ENCODE measurements at regions not wholly inside any gene's neighbourhood (a gene's known extent, or its start where the extent isn't known, plus 50 kb on each side); places are given as distances from the start of the nearest gene placed in this dataset.

DNA sequence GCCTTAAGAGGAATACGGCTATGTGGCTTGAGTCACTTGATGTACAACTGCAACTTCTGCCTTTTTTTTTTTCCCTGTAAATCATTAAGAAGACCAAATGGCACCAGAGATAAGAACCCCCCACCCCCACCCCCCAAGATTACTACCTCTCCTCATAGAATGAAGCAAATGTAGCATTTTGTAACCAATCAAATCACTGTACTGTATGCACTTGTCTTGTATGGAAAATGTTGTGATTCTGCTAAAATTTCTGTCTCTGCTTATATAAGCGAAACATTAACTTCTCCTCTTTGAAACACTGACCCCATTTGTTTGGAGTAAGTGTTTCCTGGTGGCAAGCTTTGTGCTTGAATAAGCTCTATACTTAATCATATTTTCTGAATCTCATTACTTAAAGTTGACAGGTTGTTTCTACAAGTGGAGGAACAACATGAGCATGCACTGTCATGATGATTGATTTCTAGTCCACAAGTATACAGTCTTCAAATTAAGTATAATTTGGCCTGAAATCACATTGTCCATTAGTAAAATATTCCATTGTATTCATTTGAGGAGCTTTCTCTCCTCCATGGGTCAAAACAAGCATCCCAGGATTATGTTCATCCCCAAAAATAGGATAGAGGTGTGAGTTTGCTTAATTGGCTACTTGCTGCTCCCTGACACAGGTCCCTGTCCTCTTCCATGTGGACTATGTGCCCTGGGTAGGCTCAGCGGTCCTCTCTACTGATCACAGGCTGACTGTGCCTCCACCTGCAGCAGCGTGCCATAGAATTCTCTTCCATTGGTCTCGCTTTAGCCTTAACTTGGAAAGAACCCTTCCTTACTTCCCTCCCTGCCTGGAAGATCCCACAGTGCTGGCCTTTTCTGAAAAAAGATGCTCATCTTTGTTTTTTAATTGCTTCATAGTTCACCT is 104.0 kb upstream of the BMP2K start:
- H3K4me3 Mint-ChIP-seq = no peak overlapping the region
- H3F3A ChIP-seq (ENCODE audit: low read depth) = no peaks in the 10 kb centered on the region
- H3K36me3 Mint-ChIP-seq = no peaks in the 10 kb centered on the region
- TF ChIP-seq EZH2phosphoT487 (IDR thresholded peaks at IDR 0.05) (no peak), EZH2 (IDR thresholded peaks at IDR 0.05) (no peak)
- TF ChIP-seq, protein P1, sequence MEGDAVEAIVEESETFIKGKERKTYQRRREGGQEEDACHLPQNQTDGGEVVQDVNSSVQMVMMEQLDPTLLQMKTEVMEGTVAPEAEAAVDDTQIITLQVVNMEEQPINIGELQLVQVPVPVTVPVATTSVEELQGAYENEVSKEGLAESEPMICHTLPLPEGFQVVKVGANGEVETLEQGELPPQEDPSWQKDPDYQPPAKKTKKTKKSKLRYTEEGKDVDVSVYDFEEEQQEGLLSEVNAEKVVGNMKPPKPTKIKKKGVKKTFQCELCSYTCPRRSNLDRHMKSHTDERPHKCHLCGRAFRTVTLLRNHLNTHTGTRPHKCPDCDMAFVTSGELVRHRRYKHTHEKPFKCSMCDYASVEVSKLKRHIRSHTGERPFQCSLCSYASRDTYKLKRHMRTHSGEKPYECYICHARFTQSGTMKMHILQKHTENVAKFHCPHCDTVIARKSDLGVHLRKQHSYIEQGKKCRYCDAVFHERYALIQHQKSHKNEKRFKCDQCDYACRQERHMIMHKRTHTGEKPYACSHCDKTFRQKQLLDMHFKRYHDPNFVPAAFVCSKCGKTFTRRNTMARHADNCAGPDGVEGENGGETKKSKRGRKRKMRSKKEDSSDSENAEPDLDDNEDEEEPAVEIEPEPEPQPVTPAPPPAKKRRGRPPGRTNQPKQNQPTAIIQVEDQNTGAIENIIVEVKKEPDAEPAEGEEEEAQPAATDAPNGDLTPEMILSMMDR (IDR thresholded peaks at IDR 0.05) = no peak
- no peak overlapping the region for H3K27ac Mint-ChIP-seq
- H3K27me3 ChIP-seq = no peaks in the 10 kb centered on the region
- no peaks in the 10 kb centered on the region for H3K36me3 ChIP-seq
- H2AFZ ChIP-seq (replicated peaks) = no peak overlapping the region
- H3K4me2 ChIP-seq = no peak overlapping the region
- no peaks in the 10 kb centered on the region for H3K9me3 ChIP-seq (ENCODE audit: low read depth)
- H3K27ac ChIP-seq = no peak overlapping the region
- DNase-seq (ENCODE audit: low spot score) = no peak
- H3K27me3 Mint-ChIP-seq (ENCODE audit: insufficient read depth, low read depth) = no peaks in the 10 kb centered on the region
- H3K4me1 ChIP-seq = no peaks in the 10 kb centered on the region
- no peaks in the 10 kb centered on the region for H4K20me1 ChIP-seq (ENCODE audit: low read depth)
- H3K9ac ChIP-seq = no peak overlapping the region
- no peaks in the 10 kb centered on the region for H3K4me1 Mint-ChIP-seq
- H3K4me3 ChIP-seq = no peak overlapping the region
- no peaks in the 10 kb centered on the region for H3K9me3 Mint-ChIP-seq
- no peaks in the 10 kb centered on the region for H3K79me2 ChIP-seq (ENCODE audit: low read depth)

DNA sequence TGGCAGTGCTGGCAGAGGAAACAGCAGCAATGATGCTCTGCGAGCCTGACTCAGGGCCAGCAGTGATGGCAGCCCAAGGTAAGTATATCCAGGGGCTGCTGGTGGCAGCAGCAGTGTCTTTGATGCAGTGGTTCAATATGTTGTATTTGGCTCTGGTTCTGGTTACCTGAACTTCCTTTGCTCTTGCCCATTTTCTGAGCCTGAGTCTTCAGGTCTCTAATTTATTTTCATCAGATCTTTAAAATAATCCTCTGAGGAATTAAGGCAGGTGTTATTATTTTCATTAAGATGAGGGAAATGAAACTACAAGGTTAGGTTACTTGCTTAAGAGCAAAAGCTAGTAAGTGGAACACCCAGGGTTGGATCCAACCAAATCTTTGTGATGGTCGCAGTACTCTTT is 102.8 kb upstream of the BMP2K start:
- Histone ChIP-seq H3K4me2 (no peak overlapping the region), H3F3A (ENCODE audit: low read depth) (no peaks in the 10 kb centered on the region), H3K9me3 (ENCODE audit: low read depth) (no peaks in the 10 kb centered on the region), H3K9ac (no peak overlapping the region), H3K4me3 (no peak overlapping the region), H3K27me3 (no peaks in the 10 kb centered on the region), H3K79me2 (ENCODE audit: low read depth) (no peaks in the 10 kb centered on the region), H4K20me1 (ENCODE audit: low read depth) (no peaks in the 10 kb centered on the region), H2AFZ (replicated peaks) (no peak overlapping the region), H3K4me1 (no peaks in the 10 kb centered on the region), H3K27ac (no peak overlapping the region), H3K36me3 (no peaks in the 10 kb centered on the region)
- Mint-ChIP-seq H3K36me3 (no peaks in the 10 kb centered on the region), H3K27ac (no peak overlapping the region), H3K27me3 (ENCODE audit: insufficient read depth, low read depth) (no peaks in the 10 kb centered on the region), H3K9me3 (no peaks in the 10 kb centered on the region), H3K4me3 (no peak overlapping the region), H3K4me1 (no peaks in the 10 kb centered on the region)
- TF ChIP-seq, protein P1 (IDR thresholded peaks at IDR 0.05) = no peak
- TF ChIP-seq EZH2phosphoT487 (IDR thresholded peaks at IDR 0.05) (no peak), EZH2 (IDR thresholded peaks at IDR 0.05) (no peak)
- no peak for DNase-seq (ENCODE audit: low spot score)

DNA sequence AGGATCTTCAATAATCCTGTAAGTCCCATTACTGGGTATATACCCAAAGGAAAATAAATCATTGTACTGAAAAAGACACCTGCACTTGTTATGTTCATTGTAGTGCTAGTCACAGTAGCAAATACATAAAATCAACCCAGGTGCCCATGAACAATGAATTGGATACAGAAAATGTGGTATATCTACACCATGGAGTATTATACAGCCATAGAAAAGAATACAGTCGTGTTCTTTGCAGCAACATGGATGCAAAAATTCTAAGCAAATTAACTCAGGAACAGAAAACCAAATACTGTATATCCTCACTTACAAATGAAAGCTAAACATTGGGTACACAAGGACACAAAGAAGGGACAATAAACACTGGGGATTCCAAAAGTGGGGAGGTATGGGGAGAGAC is 100.8 kb upstream of the BMP2K start:
- no peaks in the 10 kb centered on the region for H3K27me3 ChIP-seq
- H3K79me2 ChIP-seq (ENCODE audit: low read depth) = no peaks in the 10 kb centered on the region
- DNase-seq (ENCODE audit: low spot score) = no peak
- H2AFZ ChIP-seq (replicated peaks) = no peak overlapping the region
- H3F3A ChIP-seq (ENCODE audit: low read depth) = no peaks in the 10 kb centered on the region
- H3K9me3 Mint-ChIP-seq = no peaks in the 10 kb centered on the region
- no peak overlapping the region for H3K4me2 ChIP-seq
- no peak overlapping the region for H3K4me3 Mint-ChIP-seq
- no peaks in the 10 kb centered on the region for H3K27me3 Mint-ChIP-seq (ENCODE audit: insufficient read depth, low read depth)
- no peak overlapping the region for H3K4me3 ChIP-seq
- no peaks in the 10 kb centered on the region for H3K4me1 Mint-ChIP-seq
- TF ChIP-seq, protein P1 (IDR thresholded peaks at IDR 0.05) = no peak
- TF ChIP-seq EZH2 (IDR thresholded peaks at IDR 0.05) = no peak
- no peak for TF ChIP-seq EZH2phosphoT487 (IDR thresholded peaks at IDR 0.05)
- no peaks in the 10 kb centered on the region for H4K20me1 ChIP-seq (ENCODE audit: low read depth)
- no peak overlapping the region for H3K27ac Mint-ChIP-seq
- H3K36me3 ChIP-seq = no peaks in the 10 kb centered on the region
- no peaks in the 10 kb centered on the region for H3K4me1 ChIP-seq
- no peak overlapping the region for H3K9ac ChIP-seq
- H3K36me3 Mint-ChIP-seq = no peaks in the 10 kb centered on the region
- H3K27ac ChIP-seq = no peak overlapping the region
- H3K9me3 ChIP-seq (ENCODE audit: low read depth) = no peaks in the 10 kb centered on the region

Data from neural progenitor cell (in vitro differentiated cells).